Breast epithelium (tissue), 4 donors: ENCODE measurements at regions not wholly inside any gene's neighbourhood (a gene's known extent, or its start where the extent isn't known, plus 50 kb on each side); places are given as distances from the start of the nearest gene placed in this dataset.

Experiments used
- DNase-seq, 2 donors: peaks; one replicate each; pipeline ENCODE4 v3.0.0-alpha.2; 2019; ENCODE audit warnings: low spot score in 2 of 2
- H3K27ac ChIP-seq, 2 donors: fragments of 200-600 bp; sonication (generic) in 1 of 2; one replicate each; pipeline ENCODE4 v1.5.1; 2016 to 2019; ENCODE audit warnings: mild to moderate bottlenecking in 1 of 2
- H3K27me3 ChIP-seq, 2 donors: fragments of 200-600 bp; sonication (generic) in 1 of 2; one replicate each; pipeline versions ENCODE4 v1.5.1 to v1.6.0; 2017 to 2019; ENCODE audit warnings: control low read depth in 1 of 2, mild to moderate bottlenecking in 1 of 2
- H3K36me3 ChIP-seq: fragments of 200-600 bp; one replicate; pipeline ENCODE4 v1.5.1; 2019
- H3K4me1 ChIP-seq, 2 donors: fragments of 200-600 bp; sonication (generic); one replicate each; pipeline ENCODE4 v1.5.1; 2016 to 2019; ENCODE audit warnings: control low read depth in 1 of 2
- H3K4me3 ChIP-seq, 3 donors: fragments of 200-600 bp; sonication (generic); 1 replicate in 2 of 3; 2 replicates in 1 of 3; pipeline ENCODE4 v1.5.1; 2016 to 2019; ENCODE audit warnings: mild to moderate bottlenecking in 3 of 3, moderate library complexity in 2 of 3
- H3K9me3 ChIP-seq, 2 donors: fragments of 200-600 bp; sonication (generic) in 1 of 2; one replicate each; pipeline ENCODE4 v1.5.1; 2016 to 2019; ENCODE audit warnings: control low read depth in 1 of 2
- CTCF ChIP-seq, 3 donors: fragments of 450-650 bp; IDR thresholded peaks; one replicate each; pipeline ENCODE4 v1.5.1; 2016 to 2017; ENCODE audit warnings: antibody characterized with exemption in 3 of 3, mild to moderate bottlenecking in 3 of 3, moderate library complexity in 3 of 3
- POLR2A ChIP-seq: fragments of 450-650 bp; IDR thresholded peaks from one replicate; pipeline ENCODE4 v1.6.1; 2016; ENCODE audit warnings: antibody characterized with exemption, mild to moderate bottlenecking, moderate library complexity
- POLR2AphosphoS5 ChIP-seq, 3 donors: sonication (generic); formaldehyde crosslinking; IDR thresholded peaks; one replicate each; pipeline ENCODE4 v1.6.1; 2017; ENCODE audit warnings: antibody characterized with exemption in 3 of 3
- intact Hi-C: fragments of 100-400 bp; cut with DNase I; formaldehyde crosslinking; loops from one replicate; pipeline ENCODE4 v1.15.1; 2023; ENCODE audit warnings: low total_unique reads

GRCh38 chr11:45485070-45485707 lies 180.2 kb downstream of the CHST1 start:
- TF ChIP-seq POLR2A (no peak), POLR2AphosphoS5 (IDR thresholded peaks at IDR 0.05) (no peak), CTCF (IDR thresholded peaks at IDR 0.05) (no peak)
- no peaks in the 10 kb centered on the region for H3K9me3 ChIP-seq
- no peaks in the 10 kb centered on the region for H3K36me3 ChIP-seq
- H3K4me3 ChIP-seq = no peak overlapping the region
- no peak overlapping the region for H3K27ac ChIP-seq
- no peak for DNase-seq
- intact Hi-C loops = no loop called here
- peaks cover 0 to 15% of the 10 kb centered on the region in 2 donors for H3K27me3 ChIP-seq
- no peaks in the 10 kb centered on the region for H3K4me1 ChIP-seq

- H3K4me1 ChIP-seq = no peaks in the 10 kb centered on the region
- no peaks in the 10 kb centered on the region for H3K9me3 ChIP-seq
- TF ChIP-seq POLR2AphosphoS5 (IDR thresholded peaks at IDR 0.05) (no peak), POLR2A (no peak), CTCF (IDR thresholded peaks at IDR 0.05) (no peak)
- intact Hi-C loops = no loop called here
- no peak overlapping the region for H3K27ac ChIP-seq
- H3K4me3 ChIP-seq = no peak overlapping the region
- H3K27me3 ChIP-seq = peaks cover 0 to 16% of the 10 kb centered on the region in 2 donors
- H3K36me3 ChIP-seq = no peaks in the 10 kb centered on the region
- no peak for DNase-seq
Observed at GRCh38 chr11:45484326-45484883, 181.0 kb downstream of the CHST1 start.

GRCh38 chr11:45483416-45483815 lies 182.0 kb downstream of the CHST1 start:
- no peak for TF ChIP-seq POLR2AphosphoS5 (IDR thresholded peaks at IDR 0.05)
- no peak for TF ChIP-seq POLR2A
- TF ChIP-seq CTCF (IDR thresholded peaks at IDR 0.05) = no peak
- H3K4me1 ChIP-seq = no peaks in the 10 kb centered on the region
- H3K36me3 ChIP-seq = no peaks in the 10 kb centered on the region
- DNase-seq = no peak
- no peak overlapping the region for H3K27ac ChIP-seq
- H3K4me3 ChIP-seq = no peak overlapping the region
- H3K27me3 ChIP-seq = peaks cover 0 to 14% of the 10 kb centered on the region in 2 donors
- H3K9me3 ChIP-seq = no peaks in the 10 kb centered on the region
- intact Hi-C loops = no loop called here

- no peaks in the 10 kb centered on the region for H3K36me3 ChIP-seq
- H3K27ac ChIP-seq = no peak overlapping the region
- no peaks in the 10 kb centered on the region for H3K4me1 ChIP-seq
- TF ChIP-seq CTCF (IDR thresholded peaks at IDR 0.05) (no peak), POLR2A (no peak), POLR2AphosphoS5 (IDR thresholded peaks at IDR 0.05) (no peak)
- no peaks in the 10 kb centered on the region for H3K9me3 ChIP-seq
- H3K4me3 ChIP-seq = no peak overlapping the region
- DNase-seq = no peak
- peaks cover 0 to 14% of the 10 kb centered on the region in 2 donors for H3K27me3 ChIP-seq
- intact Hi-C loops = no loop called here
Observed at GRCh38 chr11:45482331-45482730, 183.1 kb downstream of the CHST1 start.

- no peak for TF ChIP-seq POLR2A
- no peak for TF ChIP-seq CTCF (IDR thresholded peaks at IDR 0.05)
- TF ChIP-seq POLR2AphosphoS5 (IDR thresholded peaks at IDR 0.05) = no peak
- Histone ChIP-seq H3K27ac (no peak overlapping the region), H3K27me3 (peaks cover 0 to 14% of the 10 kb centered on the region in 2 donors), H3K4me1 (no peaks in the 10 kb centered on the region), H3K9me3 (no peaks in the 10 kb centered on the region), H3K36me3 (no peaks in the 10 kb centered on the region), H3K4me3 (no peak overlapping the region)
- intact Hi-C loops = no loop called here
- no peak for DNase-seq
Observed at GRCh38 chr11:45481026-45481425, 184.4 kb downstream of the CHST1 start.
